ENCODE measurements at regions not wholly inside any gene's neighbourhood (a gene's known extent, or its start where the extent isn't known, plus 50 kb on each side); places are given as distances from the start of the nearest gene placed in this dataset.

GRCh38 chr4:42331914-42332368, 65.3 kb upstream of the SHISA3 start:
- Histone ChIP-seq H3K36me3 (no peaks in the 10 kb centered on the region), H3K27ac (no peak overlapping the region), H3K9me3 (no peaks in the 10 kb centered on the region), H3K27me3 (no peaks in the 10 kb centered on the region), H3K4me1 (no peaks in the 10 kb centered on the region), H3K4me3 (no peak overlapping the region)
- TF ChIP-seq POLR2AphosphoS5 (IDR thresholded peaks at IDR 0.05) (no peak), CTCF (IDR thresholded peaks at IDR 0.05) (no peak), EP300 (IDR thresholded peaks at IDR 0.05) (no peak), POLR2A (IDR thresholded peaks at IDR 0.05) (no peak)
- WGBS, 2 donors = 91 to 93% methylated on average over 5 to 6 of the region's 6 CpGs
- ATAC-seq (ENCODE audit: low FRiP score in 2 of 2) (peak in 1 of 2 donors; percentile 80), DNase-seq (no peak)

DNA sequence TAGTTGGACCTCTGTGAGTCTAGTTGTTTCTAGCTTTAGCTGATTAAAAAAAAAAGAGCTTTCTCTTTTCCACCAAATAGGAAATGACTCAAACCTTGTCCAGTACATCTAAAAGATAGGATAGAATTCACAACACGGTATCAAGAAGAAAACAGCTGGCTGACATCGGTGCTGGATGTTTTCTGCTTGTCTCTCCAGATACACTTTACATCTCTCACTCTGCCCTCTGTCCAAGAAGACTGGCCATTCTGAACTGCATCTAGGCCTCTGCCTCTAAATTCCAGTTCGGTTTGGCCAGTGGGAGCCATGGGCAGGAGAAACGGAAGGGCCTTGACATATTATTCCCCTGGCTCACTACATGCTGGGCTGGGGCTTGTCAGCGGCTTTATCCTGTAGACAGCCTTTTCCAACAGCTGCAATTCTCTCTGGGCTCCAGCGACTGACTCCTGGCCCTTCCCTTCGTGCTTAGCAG, 57.3 kb upstream of the SHISA3 start:
- H3K9me3 ChIP-seq = no peaks in the 10 kb centered on the region
- peaks cover 0 to 4% (median 0%) of the 10 kb centered on the region in 4 donors for H3K4me1 ChIP-seq
- ATAC-seq (ENCODE audit: low FRiP score in 2 of 2) (peak; percentile 51 to 62), DNase-seq (no peak)
- H3K36me3 ChIP-seq = no peaks in the 10 kb centered on the region
- peak overlapping the region; percentile 13 to 78 (median 42) for H3K27ac ChIP-seq
- no peaks in the 10 kb centered on the region for H3K27me3 ChIP-seq
- WGBS, 2 donors = 33 to 54% methylated on average over 7 of the region's 7 CpGs
- TF ChIP-seq POLR2A (IDR thresholded peaks at IDR 0.05) (no peak), POLR2AphosphoS5 (IDR thresholded peaks at IDR 0.05) (no peak), EP300 (IDR thresholded peaks at IDR 0.05) (no peak), CTCF (IDR thresholded peaks at IDR 0.05) (no peak)
- H3K4me3 ChIP-seq = no peak overlapping the region

GRCh38 chr4:42341518-42342026, 55.7 kb upstream of the SHISA3 start:
- WGBS, 2 donors = 91 to 95% methylated on average over 4 of the region's 4 CpGs
- Histone ChIP-seq H3K4me3 (no peak overlapping the region), H3K36me3 (no peaks in the 10 kb centered on the region), H3K27ac (no peak overlapping the region), H3K4me1 (peaks cover 0 to 4% (median 0%) of the 10 kb centered on the region in 4 donors), H3K27me3 (no peaks in the 10 kb centered on the region), H3K9me3 (no peaks in the 10 kb centered on the region)
- no peak for ATAC-seq (ENCODE audit: low FRiP score in 2 of 2)
- no peak for TF ChIP-seq POLR2A (IDR thresholded peaks at IDR 0.05)
- TF ChIP-seq CTCF (IDR thresholded peaks at IDR 0.05) = no peak
- TF ChIP-seq EP300 (IDR thresholded peaks at IDR 0.05) = no peak
- TF ChIP-seq POLR2AphosphoS5 (IDR thresholded peaks at IDR 0.05) = no peak
- no peak for DNase-seq

- TF ChIP-seq EP300 (IDR thresholded peaks at IDR 0.05) (no peak), POLR2AphosphoS5 (IDR thresholded peaks at IDR 0.05) (no peak), CTCF (IDR thresholded peaks at IDR 0.05) (no peak), POLR2A (IDR thresholded peaks at IDR 0.05) (no peak)
- DNase-seq (no peak), ATAC-seq (ENCODE audit: low FRiP score in 2 of 2) (no peak)
- no peak overlapping the region for H3K4me3 ChIP-seq
- 82 to 88% methylated on average over 2 of the region's 2 CpGs for WGBS, 2 donors
- H3K4me1 ChIP-seq = peaks cover 0 to 4% (median 0%) of the 10 kb centered on the region in 4 donors
- no peaks in the 10 kb centered on the region for H3K27me3 ChIP-seq
- no peaks in the 10 kb centered on the region for H3K9me3 ChIP-seq
- H3K27ac ChIP-seq = no peak overlapping the region
- H3K36me3 ChIP-seq = no peaks in the 10 kb centered on the region
Observed at GRCh38 chr4:42342459-42342858, 54.8 kb upstream of the SHISA3 start.

DNA sequence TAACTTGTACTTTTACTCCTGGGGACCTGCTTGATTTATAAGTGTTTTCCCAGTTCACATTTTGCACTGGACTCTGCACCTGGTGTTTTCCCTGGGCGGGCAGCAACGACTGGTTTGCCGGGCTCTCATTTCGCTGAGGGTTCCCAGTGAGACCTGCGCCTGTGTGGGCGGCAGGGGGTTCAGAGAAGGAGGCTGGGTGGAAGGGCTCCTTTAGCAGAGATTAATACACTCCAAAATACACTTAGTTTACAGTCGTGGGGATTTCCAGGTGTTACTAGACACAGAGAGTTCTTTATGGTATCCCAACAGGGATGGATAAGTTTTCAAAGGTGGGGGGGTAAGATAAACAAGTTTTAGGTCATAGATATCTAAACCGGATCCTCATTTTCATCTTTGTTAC, 53.0 kb upstream of the SHISA3 start:
- H3K9me3 ChIP-seq = no peaks in the 10 kb centered on the region
- H3K27ac ChIP-seq = no peak overlapping the region
- H3K4me3 ChIP-seq = no peak overlapping the region
- H3K36me3 ChIP-seq = no peaks in the 10 kb centered on the region
- WGBS, 2 donors = 72 to 74% methylated on average over 8 of the region's 8 CpGs
- ATAC-seq (ENCODE audit: low FRiP score in 2 of 2) (no peak), DNase-seq (no peak)
- no peak for TF ChIP-seq POLR2A (IDR thresholded peaks at IDR 0.05)
- no peak for TF ChIP-seq POLR2AphosphoS5 (IDR thresholded peaks at IDR 0.05)
- TF ChIP-seq CTCF (IDR thresholded peaks at IDR 0.05) = no peak
- TF ChIP-seq EP300 (IDR thresholded peaks at IDR 0.05) = no peak
- H3K4me1 ChIP-seq = peaks cover 0 to 5% (median 0%) of the 10 kb centered on the region in 4 donors
- H3K27me3 ChIP-seq = no peaks in the 10 kb centered on the region
